ENCODE measurements at regions not wholly inside any gene's neighbourhood (a gene's known extent, or its start where the extent isn't known, plus 50 kb on each side); places are given as distances from the start of the nearest gene placed in this dataset.
"Not testable (repeated sequence)": the region's sequence is repeated elsewhere in the genome, so short reads cannot be mapped to it uniquely, and the experiment has no call there.

DNA sequence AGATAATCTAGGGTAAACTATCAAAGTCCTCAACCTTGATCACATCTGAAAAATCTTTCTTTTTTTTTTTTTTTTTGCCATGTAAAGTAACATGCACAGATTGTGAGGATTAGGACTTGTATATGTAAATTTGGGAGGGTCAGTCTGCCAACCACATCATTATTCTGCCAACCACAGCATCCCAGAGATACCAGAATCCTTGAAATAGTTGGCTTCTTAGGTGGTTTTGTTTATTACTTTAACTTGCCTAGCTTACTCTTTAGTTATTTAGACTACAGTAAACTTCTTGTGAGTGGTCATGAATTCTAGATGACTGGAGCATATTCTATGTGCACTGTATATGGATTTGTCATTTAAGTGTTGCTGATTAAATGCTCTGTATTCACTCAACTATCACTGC, 242.1 kb upstream of the RBMS1 start:
- DNase-seq = no peak

DNA sequence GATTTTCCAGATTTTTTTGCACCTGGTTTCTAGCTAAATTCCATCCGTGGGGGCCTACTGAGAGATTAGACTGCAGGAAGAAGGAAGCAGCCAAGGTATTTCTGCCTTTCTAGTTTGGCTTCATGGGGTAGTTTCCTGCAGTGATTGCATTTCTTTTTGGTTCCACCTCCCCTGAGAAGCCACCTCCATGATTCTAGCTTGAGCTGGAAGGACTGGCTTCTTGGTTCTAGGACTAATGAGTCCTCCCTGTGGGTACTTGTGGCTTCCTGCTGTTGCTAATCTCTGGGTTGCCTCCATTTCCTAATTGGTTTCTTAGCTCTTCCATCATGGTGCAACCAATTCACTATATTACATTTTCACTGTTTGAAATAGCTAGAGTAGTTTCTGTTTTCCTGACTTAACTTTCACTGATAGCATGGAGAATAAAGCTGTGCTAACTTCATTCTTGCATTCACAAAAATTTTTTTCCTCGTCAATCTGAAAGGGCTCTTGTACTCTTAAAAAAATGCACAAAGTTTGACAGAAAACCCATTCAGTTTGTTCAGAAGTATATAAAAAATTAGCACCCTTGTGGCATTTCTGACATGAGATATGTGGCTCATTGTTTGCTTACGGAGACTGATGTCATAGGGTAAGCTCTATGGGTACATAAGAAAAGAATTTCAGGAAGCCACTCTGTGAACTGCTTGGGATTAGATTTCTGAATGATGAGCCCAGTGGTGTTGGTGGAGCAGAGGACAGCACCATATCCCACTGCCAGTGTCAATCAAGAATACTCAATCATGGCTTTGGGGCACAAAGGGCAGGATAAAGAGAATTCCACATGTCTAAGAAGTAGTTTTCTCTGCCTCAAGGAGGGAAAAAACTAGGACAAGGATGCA, 242.8 kb upstream of the RBMS1 start:
- no peak for DNase-seq

DNA sequence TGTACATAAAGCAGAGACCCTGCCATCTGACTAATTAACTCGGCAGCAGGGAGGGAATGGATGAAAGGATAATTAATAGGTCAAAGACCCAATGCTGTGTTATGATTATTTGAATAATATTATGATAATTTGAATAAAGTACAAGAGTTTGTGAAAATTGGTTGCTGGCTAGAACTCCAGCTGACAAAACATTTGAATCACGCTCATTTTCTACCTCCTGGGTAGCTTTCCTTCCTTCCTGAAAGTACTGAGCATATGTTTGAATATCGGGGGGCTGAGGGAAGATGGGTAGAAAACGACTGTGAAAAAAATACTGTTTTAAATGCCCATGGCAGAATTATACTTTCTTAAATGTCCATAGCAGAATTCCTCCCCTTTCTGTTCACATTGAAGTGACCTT, 243.6 kb upstream of the RBMS1 start:
- no peak for DNase-seq

DNA sequence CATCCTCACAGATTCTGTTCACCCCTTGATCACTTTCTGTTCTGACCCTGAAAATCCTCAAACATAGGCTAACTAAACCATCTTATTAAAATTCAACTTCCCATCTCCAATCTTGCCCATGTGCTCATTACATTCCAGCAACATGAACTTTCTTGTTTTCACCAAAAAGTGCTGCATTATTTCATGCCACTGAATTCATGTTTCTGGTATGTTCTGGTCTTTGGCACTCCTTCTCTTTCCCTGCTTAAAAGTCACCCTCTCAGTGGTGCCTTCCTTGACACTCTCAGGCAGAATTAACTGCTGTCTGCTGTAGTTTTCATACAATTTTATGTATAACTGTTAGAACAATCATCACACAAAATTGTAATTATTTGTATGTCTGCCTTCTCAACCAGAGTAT, 247.7 kb upstream of the RBMS1 start:
- no peak for DNase-seq

DNA sequence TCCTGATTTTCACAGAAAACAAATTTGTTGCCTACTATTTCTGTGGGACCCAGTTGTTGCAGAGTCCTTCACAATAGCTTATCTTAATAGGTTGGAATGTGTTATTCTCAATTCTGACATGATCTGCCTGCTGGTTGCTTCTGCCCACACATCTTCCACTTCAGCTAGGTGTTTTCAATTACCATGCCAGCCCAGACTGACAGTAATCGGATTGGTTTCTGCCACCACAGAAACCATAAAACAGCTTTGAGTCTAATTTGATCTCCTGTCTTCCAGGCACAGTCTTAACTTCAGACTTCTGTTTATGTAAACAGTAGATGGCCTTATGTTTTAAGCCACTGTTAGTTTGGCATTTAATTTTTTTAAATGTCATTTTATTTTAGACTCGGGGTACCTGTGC, 248.2 kb upstream of the RBMS1 start:
- DNase-seq = no peak

DNA sequence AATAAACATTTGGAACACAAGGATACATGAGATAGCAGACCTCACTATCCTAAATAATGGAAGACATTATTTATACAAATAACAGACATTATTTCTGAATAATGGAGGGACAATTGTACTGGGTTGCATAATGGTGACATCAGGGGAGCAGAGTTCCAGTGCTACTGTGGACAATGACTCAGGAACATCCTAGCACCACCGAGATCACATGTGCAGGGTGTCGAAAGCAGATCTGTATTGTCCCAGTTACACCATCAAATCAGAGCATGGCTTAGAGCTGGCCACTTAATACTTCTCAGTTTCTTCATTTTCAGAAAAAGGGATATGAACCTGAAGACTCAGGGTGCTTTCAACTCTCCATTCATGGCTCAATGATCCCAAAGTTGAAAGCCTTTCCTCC, 249.1 kb upstream of the RBMS1 start:
- DNase-seq = no peak

DNA sequence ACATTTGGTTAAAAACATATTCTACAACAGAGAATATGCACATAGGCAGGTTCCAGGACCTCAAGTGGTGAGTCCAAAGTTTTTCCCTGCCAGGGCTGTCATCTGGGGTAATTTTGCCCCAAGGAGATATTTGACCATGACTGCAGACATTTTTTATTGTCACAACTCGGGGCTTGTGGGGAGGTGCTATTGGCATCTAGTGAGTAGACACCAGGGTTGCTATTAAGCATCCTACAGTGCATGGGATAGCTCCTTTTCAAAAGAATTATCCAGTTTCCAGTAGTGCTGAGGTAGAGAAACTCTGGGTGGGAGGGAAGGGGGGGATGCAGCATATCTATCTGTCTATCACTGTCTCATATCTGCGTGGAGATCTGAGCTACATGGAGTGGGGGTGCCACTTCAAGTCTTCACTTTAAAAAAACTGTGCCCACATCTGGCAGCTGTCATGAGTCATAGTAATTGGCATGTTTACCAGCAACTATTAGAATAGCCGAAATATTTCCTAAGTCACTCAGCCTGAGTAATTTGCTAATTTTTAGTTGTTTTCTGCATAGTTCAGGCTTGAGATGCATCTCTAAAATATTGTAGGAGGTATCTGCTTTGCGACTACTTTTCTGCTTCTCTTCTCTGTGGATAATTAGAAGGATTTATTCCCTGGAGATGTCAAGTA, 254.0 kb upstream of the RBMS1 start:
- no peak for DNase-seq

DNA sequence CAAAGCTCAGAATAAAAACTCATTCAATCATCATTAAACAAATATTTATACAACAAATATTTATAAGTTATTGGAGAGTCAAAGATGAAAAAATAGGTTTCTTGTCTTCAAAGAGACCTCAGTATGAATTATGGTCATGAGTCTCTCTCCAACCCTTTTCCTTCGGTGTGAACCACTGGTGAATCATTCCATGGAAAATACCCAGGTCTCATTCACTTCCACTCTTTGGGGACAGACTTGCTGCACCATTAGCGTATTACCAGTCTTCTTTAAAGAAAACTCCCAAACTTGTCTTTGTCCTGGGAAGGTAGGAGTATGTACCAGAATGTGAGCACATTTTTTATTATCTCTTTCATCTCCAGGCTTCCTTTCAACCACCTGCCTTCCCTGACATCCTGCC, 257.4 kb upstream of the RBMS1 start:
- DNase-seq = no peak

DNA sequence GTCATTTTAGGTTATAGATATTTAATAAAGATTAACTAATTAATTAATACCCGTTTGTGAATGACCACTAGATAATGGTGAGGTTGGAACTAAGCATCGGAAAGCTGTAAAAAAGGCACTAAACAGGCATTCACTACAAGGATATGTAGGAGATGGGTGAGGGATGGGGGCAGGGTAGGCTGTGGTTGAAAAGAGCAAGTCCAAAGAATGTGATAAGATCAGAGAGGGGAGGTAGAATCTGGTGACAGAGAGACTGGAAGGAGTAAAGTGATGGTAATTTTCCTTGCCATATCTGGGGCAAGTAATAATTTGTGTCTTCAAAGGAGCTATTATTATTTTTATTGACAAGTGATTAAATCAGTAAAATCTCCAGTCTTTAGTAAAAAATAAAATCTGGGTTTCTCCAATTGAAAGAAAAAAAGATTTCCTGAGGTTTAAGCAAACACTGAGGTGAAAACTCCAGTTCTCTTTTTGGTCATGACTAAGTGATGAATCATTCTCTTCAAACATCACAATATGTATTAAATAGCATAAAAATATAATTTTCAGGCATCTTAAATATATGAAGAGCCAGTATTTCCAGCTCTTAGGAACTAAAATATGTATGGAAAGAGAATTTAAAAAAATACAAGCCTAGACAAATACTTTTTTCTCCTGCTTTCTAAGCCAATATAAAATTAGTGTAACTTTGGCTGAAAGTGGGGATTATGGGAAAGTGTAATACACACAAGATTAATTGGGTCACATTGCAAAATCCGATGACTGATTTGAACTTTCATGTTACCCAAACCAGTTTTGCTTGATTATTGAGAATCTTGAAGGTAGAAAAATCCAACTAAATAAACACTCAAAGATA, 259.1 kb upstream of the RBMS1 start:
- DNase-seq = no peak

DNA sequence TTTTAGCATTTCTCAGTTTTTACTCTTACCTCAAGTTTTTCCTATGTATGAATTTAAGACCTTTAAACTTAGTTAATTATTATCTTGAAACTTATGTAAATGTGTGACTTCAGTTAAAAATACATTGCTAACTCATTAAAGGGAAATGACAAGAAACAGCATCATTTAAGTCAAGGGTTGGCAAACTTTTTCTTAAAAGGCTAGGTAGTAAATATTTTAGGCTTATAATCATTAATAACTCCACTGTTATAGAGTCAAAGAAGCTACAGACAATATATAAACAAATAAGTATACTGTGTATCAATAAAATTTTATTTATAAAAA, 259.7 kb upstream of the RBMS1 start:
- DNase-seq = no peak

DNA sequence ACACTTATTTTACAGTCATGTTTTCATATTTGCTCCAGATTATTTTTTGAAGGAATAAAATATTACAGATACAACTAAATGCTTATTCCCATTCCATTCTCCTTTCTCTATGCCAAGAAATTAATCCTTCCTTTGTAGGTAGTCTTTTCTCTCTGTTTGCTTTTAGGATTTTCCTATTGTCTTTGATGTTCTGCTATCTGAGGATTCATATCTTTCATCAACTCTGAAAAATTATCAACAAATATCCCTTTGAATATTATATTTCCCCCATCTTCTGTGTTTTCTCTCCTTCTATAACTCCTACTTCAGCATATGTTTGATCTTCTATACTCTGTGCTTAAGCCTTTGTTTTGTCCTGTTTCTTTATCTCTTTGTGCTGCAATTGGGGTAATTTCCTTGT, 260.4 kb upstream of the RBMS1 start:
- DNase-seq = no peak

DNA sequence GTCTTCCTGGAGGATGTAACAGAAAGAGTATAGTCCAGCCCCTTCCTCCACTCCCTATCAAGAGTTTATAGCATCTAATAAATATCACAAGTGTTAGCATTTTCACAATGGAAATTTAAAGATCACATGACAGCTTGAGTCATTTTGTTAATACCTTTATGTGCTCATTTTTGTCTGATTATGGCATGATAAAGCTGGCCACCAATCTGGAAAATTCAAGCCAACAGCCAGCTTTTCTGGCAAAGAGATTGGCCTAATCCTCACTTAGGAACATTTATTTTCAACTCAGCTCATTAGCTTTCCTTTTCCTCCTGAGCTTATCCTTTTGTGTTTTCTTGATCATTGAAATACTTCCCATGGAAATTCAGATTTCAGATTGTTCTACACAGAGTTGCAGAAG, 262.9 kb upstream of the RBMS1 start:
- no peak for DNase-seq

DNA sequence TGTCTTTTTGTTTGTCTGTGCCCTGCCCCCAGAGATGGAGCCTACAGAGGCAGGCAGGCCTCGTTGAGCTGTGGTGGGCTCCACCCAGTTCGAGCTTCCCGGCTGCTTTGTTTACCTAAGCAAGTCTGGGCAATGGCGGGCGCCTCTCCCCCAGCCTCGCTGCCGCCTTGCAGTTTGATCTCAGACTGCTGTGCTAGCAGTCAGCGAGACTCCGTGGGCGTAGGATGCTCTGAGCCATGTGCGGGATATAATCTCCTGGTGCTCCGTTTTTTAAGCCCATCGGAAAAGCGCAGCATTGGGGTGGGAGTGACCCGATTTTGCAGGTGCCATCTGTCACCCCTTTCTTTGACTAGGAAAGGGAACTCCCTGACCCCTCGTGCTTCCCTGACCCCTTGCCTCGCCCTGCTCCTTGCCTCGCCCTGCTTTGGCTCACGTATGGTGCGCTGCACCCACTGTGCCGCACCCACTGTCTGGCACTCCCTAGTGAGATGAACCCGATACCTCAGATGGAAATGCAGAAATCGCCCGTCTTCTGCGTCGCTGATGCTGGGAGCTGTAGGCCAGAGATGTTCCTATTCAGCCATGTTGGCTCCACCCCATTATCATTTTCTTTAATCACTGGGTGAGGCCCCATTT, 269.0 kb upstream of the RBMS1 start:
- not testable (repeated sequence) for DNase-seq

DNA sequence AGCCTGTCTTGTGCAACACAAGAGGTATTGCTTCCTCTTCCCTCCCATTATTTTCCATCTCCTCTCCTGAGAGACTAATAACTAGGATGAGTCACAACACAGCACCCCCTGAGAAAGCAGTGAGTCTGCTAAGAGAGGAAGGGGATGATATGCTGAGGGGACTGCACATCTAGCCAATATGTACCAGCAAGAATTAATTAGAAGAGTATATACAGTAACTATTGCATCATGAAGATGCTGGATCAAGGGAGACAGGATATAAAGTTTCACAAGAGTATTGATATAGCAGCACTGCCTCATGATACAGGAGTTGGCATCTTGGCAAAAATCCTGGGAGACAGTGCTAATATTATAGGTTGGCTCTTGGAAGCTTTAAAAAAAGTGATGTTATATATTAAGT, 289.9 kb upstream of the RBMS1 start:
- no peak for DNase-seq

DNA sequence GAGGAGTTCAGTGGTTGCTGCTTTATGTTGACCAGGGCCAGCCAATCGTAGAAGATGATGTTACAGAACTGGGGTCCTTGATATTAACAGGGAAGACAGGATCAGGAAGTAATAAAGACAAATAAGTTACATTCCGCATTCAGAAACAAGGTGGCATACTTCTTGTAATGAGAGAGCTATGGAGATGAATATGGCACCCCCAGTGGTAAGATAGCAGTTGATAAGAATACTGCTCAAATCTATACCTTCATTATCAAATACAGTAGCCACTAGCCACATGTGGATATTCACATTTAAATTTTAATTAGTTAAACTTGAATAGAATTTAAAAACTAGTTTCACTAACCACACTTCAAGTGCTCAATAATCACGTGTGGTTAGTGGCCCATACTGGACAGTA, 290.4 kb upstream of the RBMS1 start:
- DNase-seq = no peak

DNA sequence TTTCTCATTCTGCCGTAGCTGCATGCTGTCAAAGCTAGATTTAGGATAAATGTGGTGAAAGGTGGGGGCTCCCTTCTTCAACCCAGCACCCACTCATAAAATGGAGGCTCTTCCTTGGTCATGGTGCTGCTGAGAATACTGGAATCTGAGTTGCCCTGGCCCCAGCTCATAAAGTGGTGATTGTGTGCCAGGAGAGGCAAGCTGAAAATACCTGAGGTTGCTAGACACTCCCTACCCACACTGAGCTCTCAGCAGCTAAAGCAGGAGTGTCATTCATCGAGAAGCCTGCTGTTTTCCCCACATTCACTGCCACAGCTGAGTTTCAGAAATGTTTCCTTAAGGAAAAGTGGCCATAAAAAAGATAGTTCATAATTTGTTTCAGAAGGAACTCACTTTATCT, 297.1 kb upstream of the RBMS1 start:
- no peak for DNase-seq

DNA sequence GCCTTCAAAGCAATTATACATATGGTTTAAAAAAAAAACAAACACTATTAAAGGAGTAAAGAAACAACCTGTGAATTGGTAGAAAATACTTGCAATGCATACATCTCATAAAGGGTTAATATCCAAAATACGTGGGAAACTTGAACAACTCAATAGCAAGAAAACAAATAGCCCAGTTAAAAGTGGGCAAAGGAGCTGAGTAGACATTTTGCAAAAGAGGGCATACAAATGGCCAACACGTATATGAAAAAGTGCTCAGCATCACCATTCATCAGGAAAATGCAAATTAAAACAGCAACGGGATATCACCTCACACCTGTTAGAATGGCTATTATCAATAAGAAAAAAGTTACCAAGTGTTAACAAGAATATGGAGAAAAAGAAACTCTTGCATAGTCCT, 298.3 kb upstream of the RBMS1 start:
- DNase-seq = no peak

DNA sequence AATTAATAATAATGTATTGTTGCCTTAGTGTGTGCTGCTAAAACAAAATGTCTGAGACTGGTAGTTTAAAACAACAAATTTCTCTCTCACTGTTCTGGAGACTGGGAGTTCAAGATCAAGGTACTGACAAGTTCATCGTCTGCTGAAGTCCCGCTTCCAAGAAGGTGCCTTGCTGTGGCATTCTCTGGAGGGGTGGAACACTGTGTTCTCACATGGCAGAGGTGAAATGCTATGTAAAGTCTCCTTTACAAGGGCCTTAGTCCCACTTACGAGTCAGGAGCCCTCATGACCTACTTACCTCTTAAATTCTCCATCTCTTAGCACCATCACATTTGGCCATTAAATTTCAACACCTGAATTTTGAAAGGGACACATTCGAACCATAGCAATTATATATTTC, 299.2 kb upstream of the RBMS1 start:
- no peak for DNase-seq

DNA sequence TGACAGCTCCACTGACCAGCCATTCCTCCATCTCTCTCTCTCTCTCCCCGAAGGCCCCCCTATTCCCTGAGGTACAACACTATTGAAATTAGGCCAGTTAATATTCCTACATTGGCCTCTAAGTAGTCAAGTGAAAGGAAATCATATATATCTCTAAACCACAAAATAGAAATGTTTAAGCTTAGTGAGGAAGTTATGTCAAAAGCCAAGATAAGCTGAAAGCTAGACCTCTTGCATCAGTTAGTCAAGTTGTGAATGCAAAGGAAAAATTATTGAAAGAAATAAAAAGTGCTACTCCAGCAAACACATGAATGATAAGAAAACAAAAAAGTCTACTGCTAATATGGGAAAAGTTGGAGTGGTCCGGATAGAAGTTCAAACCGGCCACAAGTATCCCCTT, 301.3 kb upstream of the RBMS1 start:
- DNase-seq = no peak

DNA sequence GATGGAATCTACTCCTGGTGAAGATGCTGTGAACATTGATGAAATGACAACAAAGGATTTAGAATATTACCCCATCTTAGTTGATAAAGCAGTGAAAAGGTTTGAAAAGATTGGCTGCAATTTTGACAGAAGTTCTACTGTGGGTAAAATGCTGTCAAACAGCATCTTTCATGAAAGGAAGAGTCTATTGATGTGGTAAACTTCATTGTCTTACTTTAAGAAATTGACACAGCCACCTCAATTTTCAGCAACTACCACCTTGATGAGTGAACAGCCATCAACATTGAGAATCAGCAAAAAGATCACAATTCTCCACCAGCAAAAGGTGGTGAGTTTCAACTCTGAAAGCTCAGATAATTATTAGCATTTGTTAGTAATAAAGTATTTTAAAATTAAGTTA, 310.3 kb upstream of the RBMS1 start:
- no peak for DNase-seq

DNA sequence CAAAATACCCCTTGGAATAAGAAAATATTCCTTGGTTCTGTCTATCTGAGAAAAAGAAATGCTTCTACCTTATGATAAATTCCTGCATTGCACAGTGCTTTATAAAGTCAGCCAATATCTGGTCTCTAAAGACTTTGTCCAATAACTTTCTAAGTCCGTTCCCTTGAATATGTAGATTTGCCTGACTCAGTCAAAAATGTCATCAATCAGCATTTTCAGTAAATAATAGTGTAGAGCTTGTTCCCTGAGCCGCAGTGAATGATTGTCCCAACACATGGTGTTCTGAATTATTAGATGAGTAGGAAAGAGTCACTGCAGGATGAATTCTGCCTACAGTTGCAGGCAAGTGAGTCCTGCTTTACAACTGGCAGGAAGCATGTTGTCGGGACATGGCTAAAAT, 316.8 kb upstream of the RBMS1 start:
- DNase-seq = no peak

DNA sequence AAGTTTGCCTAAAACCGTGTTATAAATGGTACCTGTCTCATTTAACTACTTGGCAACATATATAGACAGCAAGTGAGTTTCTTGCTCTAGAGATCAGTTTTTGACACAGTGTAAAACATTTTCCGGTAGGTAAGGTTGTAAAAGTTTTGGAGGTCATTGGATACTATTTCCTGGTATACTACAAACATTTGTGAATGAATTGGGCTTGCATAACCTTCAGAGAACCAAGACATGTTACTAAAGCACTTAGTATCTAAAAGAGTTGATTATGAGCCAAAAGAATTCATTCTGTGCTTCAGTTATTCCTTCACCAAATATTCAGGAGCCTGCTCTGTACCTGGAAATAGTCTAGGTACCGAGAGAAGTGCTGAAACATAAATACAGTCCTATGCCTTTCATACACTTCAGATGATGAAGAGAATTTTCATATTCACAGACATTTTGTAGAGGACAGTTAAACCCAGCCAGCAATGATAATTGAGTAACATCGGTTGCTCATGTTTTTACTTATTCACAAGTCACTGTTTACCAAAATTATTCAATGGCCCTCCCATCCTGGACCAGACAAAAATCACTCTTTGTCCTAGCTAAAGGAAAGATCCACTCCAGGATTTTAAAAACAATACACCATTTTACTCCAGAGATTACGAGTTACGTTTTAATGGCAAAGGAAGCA, 319.4 kb upstream of the RBMS1 start:
- no peak for DNase-seq

DNA sequence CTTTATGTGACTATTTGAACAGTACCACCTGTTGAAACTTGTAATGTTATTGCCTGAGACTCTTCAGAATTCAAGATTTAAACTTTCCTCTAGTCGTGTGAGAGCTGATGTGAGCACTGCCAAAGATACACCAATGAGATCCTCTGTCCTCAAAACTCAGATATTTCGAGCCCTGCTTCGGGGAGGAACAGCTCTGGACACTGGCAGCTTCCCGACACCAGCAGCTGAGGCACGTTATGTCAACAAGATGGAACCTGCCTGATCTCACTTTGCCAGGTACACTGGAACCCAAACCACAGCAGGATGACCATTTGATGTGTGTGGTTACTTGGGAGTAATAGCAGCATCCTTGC, 319.9 kb upstream of the RBMS1 start:
- no peak for DNase-seq

Data from right forelimb (tissue), 1 donor.